ENCODE measurements at regions not wholly inside any gene's neighbourhood (a gene's known extent, or its start where the extent isn't known, plus 50 kb on each side); places are given as distances from the start of the nearest gene placed in this dataset.

GRCh38 chr10:78686444-78687060 lies 382.2 kb upstream of the ZMIZ1 start:
- no peaks in the 10 kb centered on the region for H3K27me3 ChIP-seq (ENCODE audit: control insufficient read depth, insufficient read depth, low read length)
- H3K4me3 ChIP-seq (ENCODE audit: low read depth, low read length): no peak overlapping the region
- H3K36me3 ChIP-seq (ENCODE audit: control insufficient read depth, insufficient read depth, low read length): no peaks in the 10 kb centered on the region
- DNase-seq (ENCODE audit: low read depth): no peak
- no peak for TF ChIP-seq CTCF (IDR thresholded peaks at IDR 0.05; ENCODE audit: insufficient read depth, low read length, poor library complexity, severe bottlenecking)

- Histone ChIP-seq H3K4me3 (ENCODE audit: low read depth, low read length) (no peak overlapping the region), H3K27me3 (ENCODE audit: control insufficient read depth, insufficient read depth, low read length) (no peaks in the 10 kb centered on the region), H3K36me3 (ENCODE audit: control insufficient read depth, insufficient read depth, low read length) (no peaks in the 10 kb centered on the region)
- no peak for DNase-seq (ENCODE audit: low read depth)
- no peak for TF ChIP-seq CTCF (IDR thresholded peaks at IDR 0.05; ENCODE audit: insufficient read depth, low read length, poor library complexity, severe bottlenecking)
Measured at GRCh38 chr10:78687626-78688025, 381.1 kb upstream of the ZMIZ1 start.

DNA sequence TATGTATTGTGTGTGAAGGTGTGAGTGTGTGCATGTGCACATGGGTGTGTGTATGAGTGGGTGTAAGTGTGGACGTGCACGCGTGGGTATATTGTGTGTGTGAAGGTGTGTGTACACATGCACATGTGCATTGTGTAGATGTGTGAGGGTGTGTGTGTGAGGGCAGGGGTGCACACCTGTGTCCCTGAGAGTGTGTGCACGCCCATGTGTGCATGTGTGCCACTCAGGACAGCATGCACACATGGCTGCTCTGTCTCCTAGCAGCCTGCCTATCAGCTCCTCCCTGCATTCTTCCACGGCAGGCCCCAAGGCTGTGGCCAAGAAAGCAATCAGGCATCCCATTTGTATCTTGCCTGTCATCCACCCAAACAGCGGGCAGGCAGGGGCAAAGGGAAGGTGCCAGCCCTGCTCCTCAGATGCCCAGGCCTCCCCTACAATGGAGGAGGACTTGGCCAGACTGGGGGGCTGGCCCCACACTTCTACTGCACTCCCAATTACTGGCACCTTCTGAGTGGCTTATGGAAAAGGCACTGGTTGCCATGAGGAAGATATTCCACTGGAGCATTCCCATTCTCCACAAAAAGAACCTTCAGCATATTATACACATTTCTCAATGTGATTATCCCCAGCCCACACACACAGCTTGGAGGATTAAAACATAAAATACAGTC lies 380.4 kb upstream of the ZMIZ1 start:
- TF ChIP-seq CTCF (IDR thresholded peaks at IDR 0.05; ENCODE audit: insufficient read depth, low read length, poor library complexity, severe bottlenecking): no peak
- no peak for DNase-seq (ENCODE audit: low read depth)
- Histone ChIP-seq H3K36me3 (ENCODE audit: control insufficient read depth, insufficient read depth, low read length) (no peaks in the 10 kb centered on the region), H3K27me3 (ENCODE audit: control insufficient read depth, insufficient read depth, low read length) (no peaks in the 10 kb centered on the region), H3K4me3 (ENCODE audit: low read depth, low read length) (no peak overlapping the region)

- DNase-seq (ENCODE audit: low read depth): no peak
- no peak overlapping the region for H3K4me3 ChIP-seq (ENCODE audit: low read depth, low read length)
- H3K27me3 ChIP-seq (ENCODE audit: control insufficient read depth, insufficient read depth, low read length): no peaks in the 10 kb centered on the region
- H3K36me3 ChIP-seq (ENCODE audit: control insufficient read depth, insufficient read depth, low read length): no peaks in the 10 kb centered on the region
- no peak for TF ChIP-seq CTCF (IDR thresholded peaks at IDR 0.05; ENCODE audit: insufficient read depth, low read length, poor library complexity, severe bottlenecking)
Measured at GRCh38 chr10:78688901-78689583, 379.7 kb upstream of the ZMIZ1 start.

GRCh38 chr10:78689584-78689935 lies 379.2 kb upstream of the ZMIZ1 start:
- Histone ChIP-seq H3K36me3 (ENCODE audit: control insufficient read depth, insufficient read depth, low read length) (no peaks in the 10 kb centered on the region), H3K27me3 (ENCODE audit: control insufficient read depth, insufficient read depth, low read length) (no peaks in the 10 kb centered on the region), H3K4me3 (ENCODE audit: low read depth, low read length) (no peak overlapping the region)
- no peak for DNase-seq (ENCODE audit: low read depth)
- no peak for TF ChIP-seq CTCF (IDR thresholded peaks at IDR 0.05; ENCODE audit: insufficient read depth, low read length, poor library complexity, severe bottlenecking)
